GM13976 (cell line): ENCODE measurements at regions not wholly inside any gene's neighbourhood (a gene's known extent, or its start where the extent isn't known, plus 50 kb on each side); places are given as distances from the start of the nearest gene placed in this dataset.

Experiments used
- DNase-seq: peaks from one replicate; pipeline ENCODE4 v3.0.0; 2012; ENCODE audit warnings: low spot score
- in situ Hi-C: fragments of 300-500 bp; cut with MboI; formaldehyde crosslinking; loops from one replicate; pipeline ENCODE4 v1.12.0; 2022; ENCODE audit warnings: low sequenced_read_pairs, mixed read lengths, inconsistent platforms; ENCODE audit not compliant: unreplicated experiment
- TF ChIP-seq, protein P1 (sequence below): IDR thresholded peaks from 2 replicates; pipeline ENCODE4 v1.5.1; 2012; ENCODE audit warnings: borderline replicate concordance, mild to moderate bottlenecking; ENCODE audit not compliant: insufficient read depth; ENCODE audit errors: extremely low read depth, missing control alignments, control extremely low read depth

- TF ChIP-seq, protein P1, sequence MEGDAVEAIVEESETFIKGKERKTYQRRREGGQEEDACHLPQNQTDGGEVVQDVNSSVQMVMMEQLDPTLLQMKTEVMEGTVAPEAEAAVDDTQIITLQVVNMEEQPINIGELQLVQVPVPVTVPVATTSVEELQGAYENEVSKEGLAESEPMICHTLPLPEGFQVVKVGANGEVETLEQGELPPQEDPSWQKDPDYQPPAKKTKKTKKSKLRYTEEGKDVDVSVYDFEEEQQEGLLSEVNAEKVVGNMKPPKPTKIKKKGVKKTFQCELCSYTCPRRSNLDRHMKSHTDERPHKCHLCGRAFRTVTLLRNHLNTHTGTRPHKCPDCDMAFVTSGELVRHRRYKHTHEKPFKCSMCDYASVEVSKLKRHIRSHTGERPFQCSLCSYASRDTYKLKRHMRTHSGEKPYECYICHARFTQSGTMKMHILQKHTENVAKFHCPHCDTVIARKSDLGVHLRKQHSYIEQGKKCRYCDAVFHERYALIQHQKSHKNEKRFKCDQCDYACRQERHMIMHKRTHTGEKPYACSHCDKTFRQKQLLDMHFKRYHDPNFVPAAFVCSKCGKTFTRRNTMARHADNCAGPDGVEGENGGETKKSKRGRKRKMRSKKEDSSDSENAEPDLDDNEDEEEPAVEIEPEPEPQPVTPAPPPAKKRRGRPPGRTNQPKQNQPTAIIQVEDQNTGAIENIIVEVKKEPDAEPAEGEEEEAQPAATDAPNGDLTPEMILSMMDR, result no peak
- no peak for DNase-seq
- in situ Hi-C loops, result no loop called here
These were observed 100.5 kb downstream of the KCNF1 start for GRCh38 chr2:11012131-11012693.

- no peak for DNase-seq
- in situ Hi-C loops, result no loop called here
- TF ChIP-seq, protein P1, result no peak
These were observed 101.5 kb downstream of the KCNF1 start for GRCh38 chr2:11013196-11013595.

DNA sequence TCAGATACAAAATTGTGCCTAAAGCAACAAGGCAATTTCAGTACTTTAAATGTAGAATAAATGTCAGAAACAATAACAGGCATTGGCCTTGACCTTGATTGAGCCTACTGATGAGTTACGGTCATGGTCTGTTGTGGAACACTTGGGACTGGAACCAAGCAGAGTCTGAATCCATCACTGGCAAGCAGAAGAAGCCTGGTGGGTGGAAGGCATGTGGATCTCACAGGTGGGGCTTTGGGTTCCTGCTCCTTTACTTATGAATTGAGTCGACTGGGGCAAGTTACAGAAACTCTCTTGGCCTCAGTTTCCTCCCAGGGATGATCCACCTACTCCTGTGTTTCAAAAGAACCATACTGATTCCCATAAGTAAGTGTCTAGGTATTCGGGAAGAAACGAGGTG lies 102.3 kb downstream of the KCNF1 start:
- in situ Hi-C loops, result no loop called here
- TF ChIP-seq, protein P1, result no peak
- DNase-seq, result no peak

DNA sequence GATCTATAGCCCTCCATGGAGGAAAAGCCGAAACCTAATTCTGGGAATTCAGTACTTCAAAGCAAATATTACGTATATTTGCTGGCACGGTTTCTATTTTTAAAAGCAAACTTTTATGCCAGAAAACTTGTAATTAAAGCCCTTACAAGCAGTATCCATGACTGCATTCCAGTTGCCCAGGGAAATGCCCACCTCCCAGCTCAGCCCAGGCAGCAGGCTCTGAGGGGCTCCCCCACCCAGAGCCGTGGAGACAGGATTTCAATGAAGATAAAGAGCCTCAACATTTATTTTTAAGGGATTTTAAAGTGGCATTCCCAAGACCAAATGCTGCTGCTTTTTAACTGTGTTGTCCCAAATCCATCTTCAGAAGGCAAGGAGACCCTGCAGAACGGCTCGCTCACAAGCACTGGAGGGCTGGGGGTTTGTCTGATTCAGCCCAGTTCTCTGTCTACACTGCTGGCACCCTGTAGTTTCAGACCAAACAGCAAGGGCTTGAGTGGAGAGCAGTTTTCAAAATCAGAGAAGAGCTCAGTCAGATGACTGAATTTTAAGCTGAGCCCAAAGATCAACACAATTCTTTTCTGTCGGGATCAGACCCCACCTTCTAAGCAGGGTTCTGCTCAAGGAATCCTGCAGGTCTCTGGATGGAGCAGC lies 105.1 kb downstream of the KCNF1 start:
- DNase-seq, result no peak
- in situ Hi-C loops, result no loop called here
- TF ChIP-seq, protein P1, result no peak

- in situ Hi-C loops, result no loop called here
- TF ChIP-seq, protein P1, result no peak
- no peak for DNase-seq
These were observed 106.2 kb downstream of the KCNF1 start for GRCh38 chr2:11017921-11018320.

DNA sequence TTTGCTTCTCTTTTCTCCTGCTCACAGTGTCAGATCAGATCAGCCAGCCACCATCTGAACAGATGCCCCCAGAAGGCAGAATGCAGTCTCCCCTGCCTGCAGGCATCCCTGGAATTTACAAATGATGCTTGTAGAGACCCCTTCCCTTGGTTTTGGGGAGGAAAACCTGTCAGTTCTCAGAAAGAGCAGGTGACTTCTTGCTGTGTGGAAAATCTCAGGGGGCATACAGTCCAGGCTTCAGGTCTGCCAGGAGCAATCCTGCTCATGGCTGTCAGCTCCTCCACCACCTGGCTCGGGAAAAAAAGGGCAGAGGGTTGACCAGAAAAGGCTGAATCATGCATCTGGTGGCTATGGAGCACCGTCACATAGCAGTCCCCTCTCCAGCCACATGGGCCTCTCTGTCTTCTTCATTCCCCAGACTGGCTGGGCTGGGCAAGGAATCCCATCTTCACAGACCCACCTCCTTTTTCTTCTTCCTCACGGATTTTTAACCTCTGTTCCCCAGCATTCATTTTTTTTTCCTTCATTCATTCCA lies 107.0 kb downstream of the KCNF1 start:
- in situ Hi-C loops, result no loop called here
- TF ChIP-seq, protein P1, result no peak
- DNase-seq, result no peak
